RWPE1 (cell line): ENCODE measurements at regions not wholly inside any gene's neighbourhood (a gene's known extent, or its start where the extent isn't known, plus 50 kb on each side); places are given as distances from the start of the nearest gene placed in this dataset.
"Not testable (repeated sequence)": the region's sequence is repeated elsewhere in the genome, so short reads cannot be mapped to it uniquely, and the experiment has no call there.

Source experiments
- CTCF ChIA-PET: fragments of 350-600 bp; sonication (Branson Sonifier 250); formaldehyde crosslinking; extraction: SDS; loops from one replicate; lab custom pipeline; 2021; lab: Yijun Ruan, JAX
- POLR2A ChIA-PET: fragments of 400-600 bp; formaldehyde crosslinking; extraction: SDS; loops from one replicate; lab custom pipeline; 2020; ENCODE audit warnings: antibody characterized with exemption; ENCODE audit not compliant: low non-redundant PET; lab: Yijun Ruan, JAX
- DNase-seq: peaks from one replicate; pipeline ENCODE4 v3.0.0; 2012; ENCODE audit warnings: low spot score
- H3K27ac ChIP-seq: fragments of 450-650 bp; 2 replicates; pipeline ENCODE4 v1.5.1; 2017
- TF ChIP-seq, protein P1 (sequence below): fragments of 450-650 bp; conservative IDR thresholded peaks from 2 replicates; pipeline ENCODE4 v1.5.1; 2017; ENCODE audit warnings: low read depth, mild to moderate bottlenecking

DNA sequence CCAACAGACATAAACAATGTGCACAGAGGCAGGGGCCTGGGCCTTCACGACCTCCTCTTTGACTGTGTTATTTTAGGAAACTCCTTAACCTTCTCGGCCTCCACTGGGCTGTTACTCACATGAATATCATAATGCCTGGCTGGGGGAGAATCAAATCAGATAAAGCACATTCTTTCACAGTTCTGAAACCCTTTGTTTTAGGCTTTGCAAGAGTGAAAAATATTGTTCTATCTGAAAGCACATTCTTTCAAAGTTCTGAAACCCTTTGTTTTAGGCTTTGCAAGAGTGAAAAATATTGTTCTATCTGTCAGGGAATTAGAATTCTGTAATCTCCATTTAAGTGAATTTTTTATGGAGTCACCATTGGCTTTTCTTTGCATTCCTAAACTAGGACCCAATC is 50.7 kb upstream of the SYNDIG1 start:
- ChIA-PET POLR2A (no interaction called here), CTCF (no interaction called here)
- TF ChIP-seq, protein P1, sequence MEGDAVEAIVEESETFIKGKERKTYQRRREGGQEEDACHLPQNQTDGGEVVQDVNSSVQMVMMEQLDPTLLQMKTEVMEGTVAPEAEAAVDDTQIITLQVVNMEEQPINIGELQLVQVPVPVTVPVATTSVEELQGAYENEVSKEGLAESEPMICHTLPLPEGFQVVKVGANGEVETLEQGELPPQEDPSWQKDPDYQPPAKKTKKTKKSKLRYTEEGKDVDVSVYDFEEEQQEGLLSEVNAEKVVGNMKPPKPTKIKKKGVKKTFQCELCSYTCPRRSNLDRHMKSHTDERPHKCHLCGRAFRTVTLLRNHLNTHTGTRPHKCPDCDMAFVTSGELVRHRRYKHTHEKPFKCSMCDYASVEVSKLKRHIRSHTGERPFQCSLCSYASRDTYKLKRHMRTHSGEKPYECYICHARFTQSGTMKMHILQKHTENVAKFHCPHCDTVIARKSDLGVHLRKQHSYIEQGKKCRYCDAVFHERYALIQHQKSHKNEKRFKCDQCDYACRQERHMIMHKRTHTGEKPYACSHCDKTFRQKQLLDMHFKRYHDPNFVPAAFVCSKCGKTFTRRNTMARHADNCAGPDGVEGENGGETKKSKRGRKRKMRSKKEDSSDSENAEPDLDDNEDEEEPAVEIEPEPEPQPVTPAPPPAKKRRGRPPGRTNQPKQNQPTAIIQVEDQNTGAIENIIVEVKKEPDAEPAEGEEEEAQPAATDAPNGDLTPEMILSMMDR: no peak
- no peak for DNase-seq
- no peak overlapping the region for H3K27ac ChIP-seq

DNA sequence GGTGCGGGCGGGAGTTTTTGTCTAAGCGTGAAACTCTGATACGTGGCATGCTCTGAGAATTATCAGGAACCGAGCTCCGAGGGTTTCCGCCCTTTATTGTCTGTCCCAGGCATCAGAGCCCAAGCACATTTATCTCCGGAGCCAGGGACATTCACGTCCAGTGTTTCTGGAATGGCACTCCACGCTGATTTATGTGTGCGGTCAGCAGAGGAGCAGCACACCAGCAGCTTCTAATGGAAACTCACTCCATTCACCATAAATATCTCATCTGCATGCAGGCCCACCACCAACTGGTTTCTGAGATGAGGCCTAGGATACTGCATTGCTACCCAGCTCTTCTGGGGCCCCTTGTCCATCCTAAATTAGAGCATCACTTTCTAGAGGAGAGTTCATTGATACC is 51.9 kb upstream of the SYNDIG1 start:
- POLR2A ChIA-PET: no interaction called here
- no peak for DNase-seq
- CTCF ChIA-PET: no interaction called here
- H3K27ac ChIP-seq: no peak overlapping the region
- TF ChIP-seq, protein P1: no peak

DNA sequence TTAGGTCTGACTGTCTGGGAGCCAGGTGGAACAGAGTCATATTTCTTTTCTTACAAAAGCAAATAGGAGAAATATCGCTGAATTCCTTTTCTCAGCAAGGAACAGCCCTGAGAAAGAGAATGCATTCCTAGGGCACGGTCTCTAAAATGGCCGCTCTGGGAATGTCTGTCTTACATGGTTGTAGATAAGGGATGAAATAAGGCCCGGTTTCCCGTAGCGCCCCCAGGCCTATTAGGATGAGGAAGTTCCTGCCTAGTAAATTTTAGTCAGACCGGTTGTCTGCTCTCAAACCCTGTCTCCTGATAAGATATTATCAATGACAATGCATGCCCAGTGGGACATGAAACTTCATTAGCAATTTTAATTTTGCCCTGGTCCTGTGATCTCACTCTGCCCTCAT is 54.0 kb upstream of the SYNDIG1 start:
- CTCF ChIA-PET, DNase-seq, POLR2A ChIA-PET, H3K27ac ChIP-seq: not testable (repeated sequence)

DNA sequence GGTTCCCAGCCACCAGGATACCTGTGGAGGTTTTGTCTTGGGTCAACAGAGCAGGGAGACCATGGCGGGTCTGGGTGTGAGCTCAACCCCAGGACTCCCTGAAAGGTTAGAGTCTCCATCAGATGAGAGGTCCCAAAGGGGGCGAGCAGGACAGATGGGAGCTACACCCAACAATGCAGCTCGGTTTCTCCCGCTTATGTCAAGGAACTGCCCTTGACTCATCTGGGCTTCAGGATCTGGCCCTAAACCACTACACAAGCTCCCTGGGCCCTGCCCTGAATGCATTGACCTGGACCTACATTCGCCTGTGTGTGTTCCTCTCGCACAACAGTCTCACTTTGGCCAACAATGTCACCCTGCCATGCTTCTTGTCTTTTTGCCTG is 57.6 kb upstream of the SYNDIG1 start:
- DNase-seq: no peak
- TF ChIP-seq, protein P1: no peak
- ChIA-PET POLR2A (no interaction called here), CTCF (interaction anchor here (0.6 kb wide), 1 partner anchor 97 kb away, joined by 3 read pairs; no protein-coding TSS in a partner anchor)
- no peak overlapping the region for H3K27ac ChIP-seq

DNA sequence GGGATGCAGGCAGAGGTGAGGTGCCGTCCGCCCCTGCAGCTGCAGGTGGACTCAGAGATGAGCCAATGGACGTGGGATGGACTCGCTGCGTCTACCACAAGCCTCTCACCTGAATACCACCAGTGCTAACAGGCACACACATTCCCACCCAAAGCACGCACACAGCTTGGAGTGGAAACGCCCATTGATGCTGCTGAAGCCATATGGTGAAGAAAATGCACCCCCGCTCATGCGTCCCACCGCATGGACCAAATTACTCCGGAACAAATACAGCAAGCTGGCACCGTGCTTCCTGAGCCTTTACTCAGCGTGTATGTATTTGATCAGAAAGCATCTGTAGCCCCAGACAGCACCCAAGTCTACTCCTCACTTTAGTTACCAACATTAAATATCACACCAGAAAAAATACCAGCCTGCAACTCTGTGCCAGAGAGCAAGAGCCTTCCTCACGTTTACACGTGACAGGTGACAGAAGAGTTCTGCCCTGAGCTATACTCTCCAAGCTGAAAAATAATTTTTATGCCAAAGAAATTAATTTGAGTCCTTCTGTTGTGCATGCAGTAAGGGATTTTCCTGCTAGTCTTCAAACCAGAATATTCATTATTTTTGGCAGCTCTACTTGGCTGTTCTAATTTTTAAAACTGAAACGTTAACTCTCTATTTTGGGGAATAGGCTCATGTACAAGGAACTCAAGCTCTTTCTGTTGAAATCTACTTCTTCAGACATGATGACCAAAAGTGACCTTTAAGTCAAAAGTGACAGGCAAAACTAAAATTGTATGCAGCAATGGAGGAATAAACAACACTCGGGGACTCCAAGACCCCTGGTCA is 58.2 kb upstream of the SYNDIG1 start:
- TF ChIP-seq, protein P1: no peak
- POLR2A ChIA-PET: no interaction called here
- CTCF ChIA-PET: interaction anchor here (0.6 kb wide), 1 partner anchor 97 kb away, joined by 3 read pairs; no protein-coding TSS in a partner anchor
- no peak overlapping the region for H3K27ac ChIP-seq
- DNase-seq: no peak

DNA sequence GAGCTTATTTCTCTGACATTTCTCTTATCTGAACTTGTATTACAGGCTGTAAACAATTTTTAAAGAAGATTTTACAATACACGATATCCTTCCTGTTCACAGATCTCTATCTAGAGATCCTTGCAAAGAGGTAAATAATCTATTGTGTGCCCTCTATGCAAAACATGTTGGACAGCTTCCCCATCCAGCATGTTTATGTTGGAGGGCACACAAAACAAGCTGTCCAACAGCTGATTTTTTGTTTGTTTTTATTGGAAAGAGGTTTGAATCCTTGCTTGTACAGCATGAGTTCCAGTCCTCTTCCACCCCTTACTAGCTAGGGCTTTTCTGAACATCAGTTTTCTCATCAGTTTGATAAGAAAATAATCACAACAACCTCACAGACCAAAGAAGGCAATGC is 62.3 kb upstream of the SYNDIG1 start:
- DNase-seq: no peak
- H3K27ac ChIP-seq: no peak overlapping the region
- ChIA-PET CTCF (no interaction called here), POLR2A (no interaction called here)
- TF ChIP-seq, protein P1: no peak

DNA sequence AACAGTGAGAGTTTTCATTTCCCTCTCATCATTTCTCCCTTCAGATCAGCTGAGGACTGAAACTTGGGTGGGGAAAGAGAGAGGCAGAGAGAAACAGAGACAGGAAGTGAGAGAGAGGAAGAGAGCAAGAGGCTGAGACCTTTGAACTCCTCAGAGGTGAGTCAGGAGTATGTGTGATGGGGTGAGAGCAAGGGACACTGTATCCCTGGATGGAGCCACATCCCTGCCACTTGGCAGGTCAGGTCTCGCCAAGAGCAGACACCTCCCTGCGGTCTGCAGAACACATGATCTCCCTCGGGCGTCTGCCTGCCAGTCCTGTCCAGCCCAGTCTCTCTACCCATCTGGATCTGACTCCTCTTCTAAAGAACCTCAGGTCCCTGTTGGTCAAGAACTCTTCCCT is 62.7 kb upstream of the SYNDIG1 start:
- CTCF ChIA-PET: no interaction called here
- no peak overlapping the region for H3K27ac ChIP-seq
- POLR2A ChIA-PET: no interaction called here
- TF ChIP-seq, protein P1: no peak
- DNase-seq: no peak
